ENCODE measurements at regions not wholly inside any gene's neighbourhood (a gene's known extent, or its start where the extent isn't known, plus 50 kb on each side); places are given as distances from the start of the nearest gene placed in this dataset.
"Not testable (repeated sequence)": the region's sequence is repeated elsewhere in the genome, so short reads cannot be mapped to it uniquely, and the experiment has no call there.

DNA sequence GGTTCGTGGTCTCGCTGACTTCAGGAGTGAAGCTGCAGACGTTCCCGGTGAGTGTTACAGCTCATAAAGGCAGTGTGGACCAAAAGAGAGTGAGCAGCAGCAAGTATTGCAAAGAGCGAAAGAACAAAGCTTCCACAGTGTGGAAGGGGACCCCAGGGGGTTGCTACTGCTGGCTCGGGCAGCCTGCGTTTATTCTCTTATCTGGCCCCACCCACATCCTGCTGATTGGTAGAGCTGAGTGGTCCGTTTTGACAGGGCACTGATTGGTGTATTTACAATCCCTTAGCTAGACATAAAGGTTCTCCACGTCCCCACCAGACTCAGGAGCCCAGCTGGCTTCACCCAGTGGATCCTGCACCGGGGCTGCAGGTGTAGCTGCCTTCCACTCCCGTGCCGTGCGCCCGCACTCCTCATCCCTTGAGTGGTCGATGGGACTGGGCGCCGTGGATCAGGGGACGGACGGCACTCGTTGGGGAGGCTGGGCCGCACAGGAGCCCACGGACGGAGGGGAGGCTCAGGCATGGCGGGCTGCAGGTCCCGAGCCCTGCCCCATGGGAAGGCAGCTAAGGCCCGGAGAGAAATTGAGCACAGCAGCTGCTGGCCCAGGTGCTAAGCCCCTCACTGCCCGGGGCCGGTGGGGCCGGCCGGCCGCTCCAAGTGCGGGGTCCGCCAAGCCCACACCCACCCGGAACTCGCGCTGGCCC lies 2661.6 kb upstream of the PCDH20 start:
- TF ChIP-seq ZFX (IDR thresholded peaks at IDR 0.05) = not testable (repeated sequence)
- TF ChIP-seq, protein P1, sequence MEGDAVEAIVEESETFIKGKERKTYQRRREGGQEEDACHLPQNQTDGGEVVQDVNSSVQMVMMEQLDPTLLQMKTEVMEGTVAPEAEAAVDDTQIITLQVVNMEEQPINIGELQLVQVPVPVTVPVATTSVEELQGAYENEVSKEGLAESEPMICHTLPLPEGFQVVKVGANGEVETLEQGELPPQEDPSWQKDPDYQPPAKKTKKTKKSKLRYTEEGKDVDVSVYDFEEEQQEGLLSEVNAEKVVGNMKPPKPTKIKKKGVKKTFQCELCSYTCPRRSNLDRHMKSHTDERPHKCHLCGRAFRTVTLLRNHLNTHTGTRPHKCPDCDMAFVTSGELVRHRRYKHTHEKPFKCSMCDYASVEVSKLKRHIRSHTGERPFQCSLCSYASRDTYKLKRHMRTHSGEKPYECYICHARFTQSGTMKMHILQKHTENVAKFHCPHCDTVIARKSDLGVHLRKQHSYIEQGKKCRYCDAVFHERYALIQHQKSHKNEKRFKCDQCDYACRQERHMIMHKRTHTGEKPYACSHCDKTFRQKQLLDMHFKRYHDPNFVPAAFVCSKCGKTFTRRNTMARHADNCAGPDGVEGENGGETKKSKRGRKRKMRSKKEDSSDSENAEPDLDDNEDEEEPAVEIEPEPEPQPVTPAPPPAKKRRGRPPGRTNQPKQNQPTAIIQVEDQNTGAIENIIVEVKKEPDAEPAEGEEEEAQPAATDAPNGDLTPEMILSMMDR (conservative IDR thresholded peaks at IDR 0.05) = not testable (repeated sequence)

Data from C4-2B (cell line).